K562 (cell line): ENCODE measurements at regions not wholly inside any gene's neighbourhood (a gene's known extent, or its start where the extent isn't known, plus 50 kb on each side); places are given as distances from the start of the nearest gene placed in this dataset.
A peak's percentile ranks its signal among the peaks of the same experiment; 100 is the strongest.

Experiments
- ATAC-seq: fragments of 200-7000 bp; cut with Tn5 transposase; 3 replicates; pipeline ENCODE4 v1.9.1; 2020; ENCODE audit warnings: moderate library complexity
- BruUV-seq: library from RNA; stranded (reverse); fragments of 400-500 nt; replicated peaks from 2 replicates; lab custom pipeline; 2021; lab: Mats Ljungman, UMichigan
- CTCF ChIA-PET: fragments of 300-600 bp; formaldehyde crosslinking; extraction: SDS; loops from one replicate; lab custom pipeline; 2021; ENCODE audit warnings: low intra/inter-chr PET ratio; lab: Yijun Ruan, JAX
- POLR2A ChIA-PET: fragments of 300-600, 350-650 bp; sonication (Branson Sonifier 250); formaldehyde crosslinking; extraction: SDS; loops from one replicate; lab custom pipeline; 2021; ENCODE audit warnings: antibody characterized with exemption, inconsistent platforms; lab: Yijun Ruan, JAX
- DNase-seq, 4 experiments: peaks; one replicate each; pipeline versions ENCODE4 v3.0.0 to v3.0.0-alpha.2; 2011 to 2018; ENCODE audit warnings: low spot score in 3 of 4, mixed read lengths in 3 of 4; ENCODE audit errors: extremely low read depth in 1 of 4
- FAIRE-seq: peaks from 2 replicates; lab custom pipeline; 2011; peaks lifted over from hg19 to GRCh38; lab: Jason Lieb, UNC
- H2AFZ ChIP-seq: 2 replicates; pipeline ENCODE4 v1.6.0; 2011; ENCODE audit warnings: low read depth, low read length, control low read depth, inconsistent platforms
- H3K27ac ChIP-seq: fragments of 200-600 bp; 3 replicates; pipeline ENCODE4 v1.8.0; 2011; ENCODE audit warnings: low read depth, mild to moderate bottlenecking, control low read depth, inconsistent platforms, low read length, moderate library complexity, mixed read lengths; ENCODE audit errors: extremely low read depth
- H3K27me3 ChIP-seq, 2 experiments: fragments of 300-600 bp in 1 of 2; 2 replicates in 1 of 2; 3 replicates in 1 of 2; pipeline versions ENCODE4 v1.6.0 to v1.8.0; 2011; ENCODE audit warnings: inconsistent platforms in 2 of 2, low read length in 2 of 2, mild to moderate bottlenecking in 1 of 2, mixed read lengths in 1 of 2, moderate library complexity in 1 of 2; ENCODE audit not compliant: control insufficient read depth in 2 of 2, insufficient read depth in 2 of 2
- H3K36me3 ChIP-seq: fragments of 300-600 bp; 3 replicates; pipeline ENCODE4 v1.8.0; 2011; ENCODE audit warnings: mild to moderate bottlenecking, low read length, inconsistent platforms; ENCODE audit not compliant: control insufficient read depth, insufficient read depth
- H3K4me1 ChIP-seq, 2 experiments: fragments of 200-600 bp in 1 of 2; replicated peaks in 1 of 2; 2 replicates in 1 of 2; 3 replicates in 1 of 2; pipeline versions ENCODE4 v1.5.1 to v1.8.0; 2011; ENCODE audit warnings: inconsistent platforms in 2 of 2, low read length in 2 of 2, mild to moderate bottlenecking in 1 of 2, mixed read lengths in 1 of 2, moderate library complexity in 1 of 2; ENCODE audit not compliant: control insufficient read depth in 2 of 2, insufficient read depth in 2 of 2
- H3K4me2 ChIP-seq: 2 replicates; pipeline ENCODE4 v1.6.1; 2011; ENCODE audit warnings: low read length, control low read depth, inconsistent platforms, mixed read lengths; ENCODE audit not compliant: insufficient read depth
- H3K4me3 ChIP-seq: fragments of 200-600 bp; sonication (generic), shearing (Covaris generic); 2 replicates; pipeline ENCODE4 v1.5.1; 2016; ENCODE audit warnings: control low read depth, inconsistent platforms
- H3K79me2 ChIP-seq: fragments of 200-600 bp; 3 replicates; pipeline ENCODE4 v1.8.0; 2011; ENCODE audit warnings: low read length, inconsistent platforms; ENCODE audit not compliant: control insufficient read depth, insufficient read depth
- H3K9ac ChIP-seq, 2 experiments: 2 replicates each; pipeline versions ENCODE4 v1.6.0 to v1.6.1; 2011; ENCODE audit warnings: low read depth in 2 of 2, low read length in 2 of 2, control low read depth in 1 of 2, inconsistent platforms in 1 of 2, mild to moderate bottlenecking in 1 of 2, mixed read lengths in 1 of 2; ENCODE audit not compliant: insufficient read depth in 1 of 2
- H3K9me1 ChIP-seq: one replicate; pipeline ENCODE4 v1.6.0; 2011; ENCODE audit warnings: inconsistent platforms, mild to moderate bottlenecking, low read length, moderate library complexity; ENCODE audit not compliant: control insufficient read depth, insufficient read depth
- H3K9me3 ChIP-seq: replicated peaks from 2 replicates; pipeline ENCODE4 v1.5.1; 2011; ENCODE audit warnings: low read depth, low read length, inconsistent platforms; ENCODE audit not compliant: control insufficient read depth, insufficient read depth
- H4K20me1 ChIP-seq: replicated peaks from 2 replicates; pipeline ENCODE4 v1.6.1; 2011; ENCODE audit warnings: low read length, inconsistent platforms, mixed read lengths; ENCODE audit not compliant: control insufficient read depth, insufficient read depth
- BHLHE40 ChIP-seq: IDR thresholded peaks from 2 replicates; pipeline ENCODE4 v1.6.1; 2011; ENCODE audit warnings: low read length, improper control_type of control experiment
- CBFA2T2 ChIP-seq: fragments of 450-650 bp; conservative IDR thresholded peaks from 2 replicates; pipeline ENCODE4 v1.6.1; 2017; ENCODE audit warnings: mild to moderate bottlenecking
- HEY1 ChIP-seq: fragments of 250-450 bp; sonication (Bioruptor Pico); IDR thresholded peaks from 2 replicates; pipeline ENCODE4 v1.5.0; 2020; ENCODE audit warnings: mild to moderate bottlenecking, moderate library complexity, borderline replicate concordance
- HNRNPLL ChIP-seq: fragments of 200-400 bp; formaldehyde crosslinking; IDR thresholded peaks from 2 replicates; pipeline ENCODE4 v1.6.1; 2017; ENCODE audit warnings: low read length, low read depth, mild to moderate bottlenecking; ENCODE audit not compliant: poor library complexity, severe bottlenecking
- MECOM ChIP-seq: fragments of 250-450 bp; sonication (Bioruptor Pico); IDR thresholded peaks from 2 replicates; pipeline ENCODE4 v1.8.0; 2022; ENCODE audit warnings: inconsistent platforms
- MTA3 ChIP-seq: fragments of 450-650 bp; formaldehyde crosslinking; IDR thresholded peaks from 2 replicates; pipeline ENCODE4 v1.6.1; 2017; ENCODE audit warnings: mild to moderate bottlenecking, borderline replicate concordance
- NCOR1 ChIP-seq: fragments of 450-650 bp; IDR thresholded peaks from 2 replicates; pipeline ENCODE4 v1.6.1; 2016; ENCODE audit warnings: mild to moderate bottlenecking, moderate library complexity
- NRF1 ChIP-seq, 2 experiments: fragments of 450-650 bp; IDR thresholded peaks in 1 of 2; conservative IDR thresholded peaks in 1 of 2; 2 replicates each; pipeline ENCODE4 v1.6.1; 2014; ENCODE audit warnings: mild to moderate bottlenecking in 2 of 2
- PHF20 ChIP-seq: fragments of 450-650 bp; IDR thresholded peaks from 2 replicates; pipeline ENCODE4 v1.6.1; 2018; ENCODE audit not compliant: partially characterized antibody
- PURB ChIP-seq: sonication (generic); formaldehyde crosslinking; IDR thresholded peaks from 2 replicates; pipeline ENCODE4 v1.9.0; 2021; ENCODE audit warnings: low read depth, mild to moderate bottlenecking, missing genetic modification reagents
- ZEB2 ChIP-seq: fragments of 450-650 bp; IDR thresholded peaks from 2 replicates; pipeline ENCODE4 v1.6.1; 2016
- ZNF785 ChIP-seq: fragments of 250-450 bp; sonication (Bioruptor Pico); IDR thresholded peaks from 2 replicates; pipeline ENCODE4 v1.4.0; 2020; ENCODE audit warnings: mild to moderate bottlenecking
- whole genome bisulfite sequencing: fragments of 100-300 bp; shearing (Covaris generic); methylation state at CpG from one replicate; pipeline ENCODE4 v1.1.6; 2016; ENCODE audit warnings: low coverage, mixed read lengths; ENCODE audit not compliant: insufficient coverage; ENCODE audit errors: missing lambda C conversion rate; 5-methylcytosine and 5-hydroxymethylcytosine counted together
- in situ Hi-C: fragments of 300-500 bp; cut with MboI; formaldehyde crosslinking; loops from 4 replicates; pipeline ENCODE4 v1.15.0; 2018; ENCODE audit warnings: inconsistent platforms, mixed read lengths
- intact Hi-C: fragments of 100-400 bp; cut with micrococcal nuclease; formaldehyde crosslinking; loops from 2 replicates; pipeline ENCODE4 v1.14.2; 2022
- TF ChIP-seq, protein P1 (sequence below), 2 experiments: IDR thresholded peaks in 1 of 2; conservative IDR thresholded peaks in 1 of 2; 2 replicates each; pipeline ENCODE4 v1.6.1; 2016; ENCODE audit warnings: low read depth in 2 of 2, mild to moderate bottlenecking in 1 of 2, missing compliant biosample characterization in 1 of 2, missing genetic modification characterization in 1 of 2, moderate library complexity in 1 of 2

DNA sequence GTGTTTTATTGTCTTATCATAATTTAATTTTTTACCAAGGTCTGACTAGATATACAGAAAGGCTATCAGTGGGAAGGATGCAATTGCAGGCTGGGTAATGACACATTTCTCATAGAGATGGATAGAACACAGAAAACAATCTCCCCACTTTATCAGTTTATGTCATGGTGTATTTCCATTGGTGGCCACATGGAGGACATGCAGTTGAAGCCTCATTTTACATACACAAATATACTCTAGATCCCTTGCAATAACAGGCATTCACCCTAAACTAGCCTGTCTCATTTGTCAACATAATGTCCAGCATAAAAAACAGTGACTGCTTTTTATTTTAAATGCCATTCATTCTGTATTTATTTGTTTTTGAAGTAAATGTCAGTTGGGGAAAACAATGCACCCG, 526.3 kb downstream of the GABRG2 start:
- no TSS peak for BruUV-seq
- WGBS = 0% methylated on average over 1 of the region's 1 CpG
- intact Hi-C loops (no loop called here), in situ Hi-C loops (no loop called here)
- TF ChIP-seq MTA3 (no peak), NRF1 (conservative IDR thresholded peaks at IDR 0.05 in 1 of 2, IDR thresholded peaks at IDR 0.05 in 1 of 2) (no peak), PURB (CRISPR knock-in tag) (no peak), ZNF785 (CRISPR knock-in tag) (no peak), ZEB2 (no peak), PHF20 (no peak), NCOR1 (no peak), HNRNPLL (no peak), MECOM (CRISPR knock-in tag) (no peak), CBFA2T2 (no peak), HEY1 (no peak), BHLHE40 (no peak)
- TF ChIP-seq, protein P1, sequence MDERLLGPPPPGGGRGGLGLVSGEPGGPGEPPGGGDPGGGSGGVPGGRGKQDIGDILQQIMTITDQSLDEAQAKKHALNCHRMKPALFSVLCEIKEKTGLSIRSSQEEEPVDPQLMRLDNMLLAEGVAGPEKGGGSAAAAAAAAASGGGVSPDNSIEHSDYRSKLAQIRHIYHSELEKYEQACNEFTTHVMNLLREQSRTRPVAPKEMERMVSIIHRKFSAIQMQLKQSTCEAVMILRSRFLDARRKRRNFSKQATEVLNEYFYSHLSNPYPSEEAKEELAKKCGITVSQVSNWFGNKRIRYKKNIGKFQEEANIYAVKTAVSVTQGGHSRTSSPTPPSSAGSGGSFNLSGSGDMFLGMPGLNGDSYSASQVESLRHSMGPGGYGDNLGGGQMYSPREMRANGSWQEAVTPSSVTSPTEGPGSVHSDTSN (CRISPR knock-in tag; IDR thresholded peaks at IDR 0.05; ENCODE audit: low read depth) = no peak
- TF ChIP-seq, protein P1 (tag; conservative IDR thresholded peaks at IDR 0.05; ENCODE audit: low read depth) = no peak
- ATAC-seq = no peak
- H3K4me2 ChIP-seq = no peak overlapping the region
- no peaks in the 10 kb centered on the region for H4K20me1 ChIP-seq
- no peaks in the 10 kb centered on the region for H3K4me1 ChIP-seq
- H3K9me1 ChIP-seq = no peaks in the 10 kb centered on the region
- no peak for FAIRE-seq
- ChIA-PET POLR2A (no interaction called here), CTCF (no interaction called here)
- no peaks in the 10 kb centered on the region for H3K79me2 ChIP-seq
- H3K27ac ChIP-seq = no peak overlapping the region
- no peak overlapping the region for H2AFZ ChIP-seq
- DNase-seq = peak in 3 of 4 experiments; percentile 1 to 9 (median 6)
- H3K9ac ChIP-seq = no peak overlapping the region
- H3K27me3 ChIP-seq = no peaks in the 10 kb centered on the region
- peaks cover 2% of the 10 kb centered on the region; the same call in 1 of the 2 replicates for H3K9me3 ChIP-seq
- no peak overlapping the region for H3K4me3 ChIP-seq
- no peaks in the 10 kb centered on the region for H3K36me3 ChIP-seq
